OCI-LY3 (cell line): ENCODE measurements at regions not wholly inside any gene's neighbourhood (a gene's known extent, or its start where the extent isn't known, plus 50 kb on each side); places are given as distances from the start of the nearest gene placed in this dataset.

Experiments used
- H2AFZ ChIP-seq: fragments of 200-600, 300-600 bp; shearing (Covaris generic); 2 replicates; pipeline ENCODE4 v1.6.0; 2014; ENCODE audit warnings: antibody characterized with exemption, low read depth, low read length
- H3K27ac ChIP-seq: fragments of 200-600, 300-600 bp; sonication (generic); 2 replicates; pipeline ENCODE4 v1.5.1; 2014; ENCODE audit warnings: mild to moderate bottlenecking, low read length, moderate library complexity, mixed read lengths
- H3K27me3 ChIP-seq: fragments of 200-600, 300-600 bp; sonication (generic); 2 replicates; pipeline ENCODE4 v1.6.1; 2014; ENCODE audit warnings: low read depth, low read length, mixed read lengths
- H3K36me3 ChIP-seq: fragments of 200-600, 300-600 bp; sonication (generic); replicated peaks from 2 replicates; pipeline ENCODE3; 2014; ENCODE audit warnings: low read depth, low read length, mixed read lengths
- H3K4me1 ChIP-seq: fragments of 300-600, 200-600 bp; sonication (generic); 2 replicates; pipeline ENCODE4 v1.6.1; 2014; ENCODE audit warnings: low read length, mixed read lengths
- H3K4me2 ChIP-seq: fragments of 200-600, 300-600 bp; sonication (generic); 2 replicates; pipeline ENCODE4 v1.6.1; 2014; ENCODE audit warnings: low read length, mixed read lengths
- H3K4me3 ChIP-seq: fragments of 300-600, 200-600 bp; sonication (generic); 2 replicates; pipeline ENCODE4 v1.5.1; 2014; ENCODE audit warnings: antibody characterized with exemption, mild to moderate bottlenecking, low read length, moderate library complexity
- H3K79me2 ChIP-seq: fragments of 300-600, 200-600 bp; shearing (Covaris generic); 2 replicates; pipeline ENCODE4 v1.6.1; 2014; ENCODE audit warnings: mild to moderate bottlenecking, low read length, mixed read lengths
- H3K9ac ChIP-seq: fragments of 300-600, 200-600 bp; shearing (Covaris generic); 2 replicates; pipeline ENCODE4 v1.6.0; 2014; ENCODE audit warnings: mild to moderate bottlenecking, low read length, moderate library complexity
- H3K9me3 ChIP-seq: fragments of 200-600, 300-600 bp; shearing (Covaris generic); 2 replicates; pipeline ENCODE4 v1.6.1; 2014; ENCODE audit warnings: low read length, mixed read lengths; ENCODE audit not compliant: insufficient read depth
- H4K20me1 ChIP-seq: fragments of 200-600, 300-600 bp; sonication (generic); 2 replicates; pipeline ENCODE4 v1.6.1; 2016; ENCODE audit warnings: low read length, mixed read lengths; ENCODE audit not compliant: insufficient read depth
- EZH2phosphoT487 ChIP-seq: fragments of 200-600 bp; shearing (Covaris generic); IDR thresholded peaks from 2 replicates; pipeline ENCODE4 v1.6.1; 2018; ENCODE audit warnings: antibody characterized with exemption, mixed run types, low read depth
- TF ChIP-seq, protein P1 (sequence below): fragments of 200-600, 300-600 bp; sonication (generic); IDR thresholded peaks from 2 replicates; pipeline ENCODE4 v1.5.1; 2014; ENCODE audit warnings: antibody characterized with exemption, low read length, low read depth

DNA sequence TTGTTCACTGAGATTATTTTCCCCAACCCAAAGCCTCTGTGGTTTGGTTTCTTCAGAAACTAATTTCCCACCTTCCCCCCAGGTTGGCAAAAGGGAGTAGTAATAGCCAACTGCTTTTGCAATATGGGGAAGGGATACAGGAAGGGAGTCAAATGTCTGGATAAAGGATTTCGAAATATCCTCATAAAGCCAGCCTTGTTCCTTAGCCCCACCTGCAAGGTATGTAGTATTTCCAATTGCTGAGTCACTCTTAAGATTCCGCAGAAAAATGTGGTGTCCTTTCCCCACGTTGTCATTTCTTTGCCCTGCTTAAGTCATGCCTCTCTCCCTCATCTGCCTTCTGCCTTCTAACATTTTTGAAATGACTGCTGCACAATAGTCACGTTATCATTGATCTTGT is 138.8 kb upstream of the DCAF8L1 start:
- Histone ChIP-seq H3K79me2 (no peaks in the 10 kb centered on the region), H3K9ac (no peak overlapping the region), H3K4me2 (no peak overlapping the region), H3K27ac (no peak overlapping the region), H3K4me3 (no peak overlapping the region), H3K9me3 (no peaks in the 10 kb centered on the region), H2AFZ (no peak overlapping the region), H3K27me3 (no peaks in the 10 kb centered on the region), H3K4me1 (no peaks in the 10 kb centered on the region), H3K36me3 (no peaks in the 10 kb centered on the region), H4K20me1 (no peaks in the 10 kb centered on the region)
- no peak for TF ChIP-seq EZH2phosphoT487
- TF ChIP-seq, protein P1, sequence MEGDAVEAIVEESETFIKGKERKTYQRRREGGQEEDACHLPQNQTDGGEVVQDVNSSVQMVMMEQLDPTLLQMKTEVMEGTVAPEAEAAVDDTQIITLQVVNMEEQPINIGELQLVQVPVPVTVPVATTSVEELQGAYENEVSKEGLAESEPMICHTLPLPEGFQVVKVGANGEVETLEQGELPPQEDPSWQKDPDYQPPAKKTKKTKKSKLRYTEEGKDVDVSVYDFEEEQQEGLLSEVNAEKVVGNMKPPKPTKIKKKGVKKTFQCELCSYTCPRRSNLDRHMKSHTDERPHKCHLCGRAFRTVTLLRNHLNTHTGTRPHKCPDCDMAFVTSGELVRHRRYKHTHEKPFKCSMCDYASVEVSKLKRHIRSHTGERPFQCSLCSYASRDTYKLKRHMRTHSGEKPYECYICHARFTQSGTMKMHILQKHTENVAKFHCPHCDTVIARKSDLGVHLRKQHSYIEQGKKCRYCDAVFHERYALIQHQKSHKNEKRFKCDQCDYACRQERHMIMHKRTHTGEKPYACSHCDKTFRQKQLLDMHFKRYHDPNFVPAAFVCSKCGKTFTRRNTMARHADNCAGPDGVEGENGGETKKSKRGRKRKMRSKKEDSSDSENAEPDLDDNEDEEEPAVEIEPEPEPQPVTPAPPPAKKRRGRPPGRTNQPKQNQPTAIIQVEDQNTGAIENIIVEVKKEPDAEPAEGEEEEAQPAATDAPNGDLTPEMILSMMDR: no peak

DNA sequence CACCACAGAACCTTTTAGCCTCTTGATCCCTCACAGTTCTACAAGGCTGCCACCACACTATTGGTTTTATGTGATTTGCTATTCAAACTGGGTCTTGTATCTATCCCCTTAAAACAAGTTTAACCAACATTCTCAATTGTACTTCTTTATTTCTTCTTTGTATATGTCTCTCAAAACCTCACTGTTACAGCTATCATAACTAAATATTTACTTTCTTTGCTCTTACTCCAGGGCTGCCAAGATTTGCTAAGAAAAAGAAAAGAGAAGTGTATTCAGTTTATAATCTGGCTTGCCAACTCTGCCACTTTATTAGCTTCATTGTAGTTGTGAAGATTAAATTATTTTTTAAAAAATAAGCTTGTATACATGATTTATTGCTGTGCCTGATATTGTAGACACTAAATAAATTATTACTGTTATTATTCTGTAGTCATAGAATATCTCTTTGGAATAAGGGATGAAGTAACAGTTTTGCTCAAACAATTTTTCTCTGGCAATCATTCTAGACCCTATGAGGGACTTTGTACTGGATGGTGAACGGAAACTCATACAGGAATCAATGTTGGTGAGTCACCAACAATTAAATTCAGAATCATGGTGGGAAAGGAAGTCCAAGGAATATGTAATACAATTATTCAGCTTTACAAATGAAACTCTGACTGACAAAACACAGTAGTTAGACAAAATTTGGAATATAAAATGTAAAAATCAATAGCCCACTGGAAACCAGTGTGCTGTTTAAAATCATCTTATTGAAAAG is 127.1 kb upstream of the DCAF8L1 start:
- Histone ChIP-seq H3K27me3 (no peaks in the 10 kb centered on the region), H3K9me3 (no peaks in the 10 kb centered on the region), H3K4me3 (no peak overlapping the region), H3K9ac (no peak overlapping the region), H3K79me2 (no peaks in the 10 kb centered on the region), H3K27ac (no peak overlapping the region), H4K20me1 (no peaks in the 10 kb centered on the region), H3K4me2 (no peak overlapping the region), H3K36me3 (no peaks in the 10 kb centered on the region), H3K4me1 (peaks cover 19% of the 10 kb centered on the region), H2AFZ (no peak overlapping the region)
- TF ChIP-seq, protein P1: no peak
- no peak for TF ChIP-seq EZH2phosphoT487

DNA sequence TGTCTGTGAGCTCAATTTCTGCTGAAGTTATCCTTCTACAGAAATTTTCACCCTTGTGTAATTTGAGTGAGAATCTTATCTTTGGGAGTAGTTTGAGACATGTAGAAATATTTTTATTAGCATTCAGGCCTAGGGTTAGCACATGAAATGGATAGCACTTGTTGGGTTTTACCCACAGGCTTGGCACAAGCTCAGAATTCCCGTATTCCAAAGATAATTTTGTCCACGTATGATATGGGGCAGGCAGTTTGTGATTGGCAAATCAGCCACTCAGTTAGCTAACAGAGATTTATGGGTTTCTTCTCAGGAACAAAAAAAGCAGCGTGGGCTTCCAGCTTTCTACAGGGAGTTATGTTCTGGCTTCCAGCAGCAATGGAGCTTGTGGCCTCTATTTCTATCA is 117.9 kb upstream of the DCAF8L1 start:
- Histone ChIP-seq H3K9ac (no peak overlapping the region), H3K36me3 (no peaks in the 10 kb centered on the region), H3K9me3 (no peaks in the 10 kb centered on the region), H3K27ac (no peak overlapping the region), H2AFZ (peak overlapping the region; percentile 39; the same call in 1 of the 2 replicates), H3K4me2 (no peak overlapping the region), H4K20me1 (no peaks in the 10 kb centered on the region), H3K4me1 (peaks cover 7% of the 10 kb centered on the region; the same call in 1 of the 2 replicates), H3K79me2 (no peaks in the 10 kb centered on the region), H3K27me3 (no peaks in the 10 kb centered on the region), H3K4me3 (no peak overlapping the region)
- TF ChIP-seq EZH2phosphoT487: no peak
- TF ChIP-seq, protein P1: no peak

DNA sequence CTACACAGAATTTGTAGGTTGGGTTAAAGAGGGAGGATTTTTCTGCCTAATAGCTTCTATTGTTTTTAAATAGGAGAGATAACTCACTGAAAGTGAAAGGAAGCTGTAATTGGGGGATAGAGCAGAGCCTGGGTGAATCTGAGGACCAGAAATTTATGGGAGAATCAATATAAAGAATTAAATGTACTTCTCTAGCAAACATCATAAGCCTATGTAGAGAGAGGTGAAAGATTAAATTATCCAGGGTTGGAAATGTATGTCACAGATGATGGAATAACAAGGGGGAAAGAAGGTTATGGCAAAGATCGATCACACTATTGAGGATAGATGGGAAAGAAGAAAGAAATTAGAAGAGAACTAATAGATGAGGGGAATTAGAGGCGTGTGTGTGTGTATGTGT is 104.4 kb upstream of the DCAF8L1 start:
- Histone ChIP-seq H3K27me3 (no peaks in the 10 kb centered on the region), H3K4me2 (peak overlapping the region; percentile 2; the same call in 1 of the 2 replicates), H3K27ac (no peak overlapping the region), H3K9me3 (no peaks in the 10 kb centered on the region), H3K4me3 (no peak overlapping the region), H3K4me1 (no peaks in the 10 kb centered on the region), H2AFZ (0 out of 2 replicates have a peak overlapping the region, but pooled peaks have one; percentile 30), H3K79me2 (no peaks in the 10 kb centered on the region), H4K20me1 (no peaks in the 10 kb centered on the region), H3K9ac (no peak overlapping the region), H3K36me3 (no peaks in the 10 kb centered on the region)
- TF ChIP-seq EZH2phosphoT487: no peak
- TF ChIP-seq, protein P1: no peak
